Ascending aorta (tissue), 2 donors: ENCODE measurements at regions not wholly inside any gene's neighbourhood (a gene's known extent, or its start where the extent isn't known, plus 50 kb on each side); places are given as distances from the start of the nearest gene placed in this dataset.
"Not testable (repeated sequence)": the region's sequence is repeated elsewhere in the genome, so short reads cannot be mapped to it uniquely, and the experiment has no call there.

Experiments
- DNase-seq, 2 donors: peaks; one replicate each; pipeline ENCODE4 v3.0.0-alpha.2; 2019; ENCODE audit warnings: low spot score in 2 of 2
- H3K27ac ChIP-seq, 2 donors: fragments of 200-600 bp; sonication (generic); one replicate each; pipeline ENCODE4 v1.5.1; 2016 to 2017; ENCODE audit warnings: mild to moderate bottlenecking in 1 of 2
- H3K27me3 ChIP-seq: fragments of 200-600 bp; sonication (generic); one replicate; pipeline ENCODE4 v1.5.1; 2017
- H3K36me3 ChIP-seq, 2 donors: fragments of 200-600 bp; sonication (generic); one replicate each; pipeline ENCODE4 v1.5.1; 2016
- H3K4me1 ChIP-seq, 2 donors: fragments of 200-600 bp; sonication (generic); one replicate each; pipeline ENCODE4 v1.5.1; 2016 to 2017; ENCODE audit warnings: mild to moderate bottlenecking in 1 of 2
- H3K4me3 ChIP-seq, 2 donors: fragments of 200-600 bp; sonication (generic); one replicate each; pipeline ENCODE4 v1.5.1; 2016 to 2017; ENCODE audit warnings: mild to moderate bottlenecking in 1 of 2
- H3K9me3 ChIP-seq, 2 donors: fragments of 200-600 bp; sonication (generic); one replicate each; pipeline ENCODE4 v1.5.1; 2016
- intact Hi-C: fragments of 100-400 bp; cut with DNase I; formaldehyde crosslinking; loops from one replicate; pipeline ENCODE4 v1.15.1; 2023
- TF ChIP-seq, protein P1 (sequence below), 3 experiments: fragments of 200-600 bp in 2 of 3; fragments of 450-650 bp in 1 of 3; sonication (generic) in 2 of 3; IDR thresholded peaks; one replicate each; pipeline ENCODE4 v1.5.1; 2016 to 2019; ENCODE audit warnings: antibody characterized with exemption in 3 of 3, mild to moderate bottlenecking in 1 of 3, moderate library complexity in 1 of 3

DNA sequence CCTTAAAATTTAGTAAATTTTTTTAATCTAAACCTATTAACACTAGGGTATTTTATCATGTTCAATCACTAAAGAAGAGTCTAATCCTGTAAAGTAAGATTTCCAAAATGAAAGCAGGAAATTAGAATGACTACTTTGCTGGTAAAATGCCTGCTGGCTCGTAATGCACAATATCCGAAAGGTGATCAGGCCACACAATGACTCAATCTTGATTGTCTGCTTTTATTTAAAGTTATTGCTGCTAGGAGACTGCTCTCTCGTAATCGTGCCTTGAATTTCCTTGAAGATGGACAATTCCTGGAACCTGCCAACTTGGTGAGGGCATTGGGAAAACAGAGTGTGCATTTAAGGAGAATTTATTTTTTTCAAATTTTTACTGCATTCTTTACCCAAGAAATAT lies 1786.5 kb upstream of the RAG2 start:
- Histone ChIP-seq H3K27ac (no peak overlapping the region), H3K36me3 (no peaks in the 10 kb centered on the region), H3K9me3 (no peaks in the 10 kb centered on the region), H3K4me1 (no peaks in the 10 kb centered on the region), H3K4me3 (no peak overlapping the region), H3K27me3 (no peaks in the 10 kb centered on the region)
- TF ChIP-seq, protein P1, sequence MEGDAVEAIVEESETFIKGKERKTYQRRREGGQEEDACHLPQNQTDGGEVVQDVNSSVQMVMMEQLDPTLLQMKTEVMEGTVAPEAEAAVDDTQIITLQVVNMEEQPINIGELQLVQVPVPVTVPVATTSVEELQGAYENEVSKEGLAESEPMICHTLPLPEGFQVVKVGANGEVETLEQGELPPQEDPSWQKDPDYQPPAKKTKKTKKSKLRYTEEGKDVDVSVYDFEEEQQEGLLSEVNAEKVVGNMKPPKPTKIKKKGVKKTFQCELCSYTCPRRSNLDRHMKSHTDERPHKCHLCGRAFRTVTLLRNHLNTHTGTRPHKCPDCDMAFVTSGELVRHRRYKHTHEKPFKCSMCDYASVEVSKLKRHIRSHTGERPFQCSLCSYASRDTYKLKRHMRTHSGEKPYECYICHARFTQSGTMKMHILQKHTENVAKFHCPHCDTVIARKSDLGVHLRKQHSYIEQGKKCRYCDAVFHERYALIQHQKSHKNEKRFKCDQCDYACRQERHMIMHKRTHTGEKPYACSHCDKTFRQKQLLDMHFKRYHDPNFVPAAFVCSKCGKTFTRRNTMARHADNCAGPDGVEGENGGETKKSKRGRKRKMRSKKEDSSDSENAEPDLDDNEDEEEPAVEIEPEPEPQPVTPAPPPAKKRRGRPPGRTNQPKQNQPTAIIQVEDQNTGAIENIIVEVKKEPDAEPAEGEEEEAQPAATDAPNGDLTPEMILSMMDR (IDR thresholded peaks at IDR 0.05) = no peak
- DNase-seq = no peak
- intact Hi-C loops = no loop called here

DNA sequence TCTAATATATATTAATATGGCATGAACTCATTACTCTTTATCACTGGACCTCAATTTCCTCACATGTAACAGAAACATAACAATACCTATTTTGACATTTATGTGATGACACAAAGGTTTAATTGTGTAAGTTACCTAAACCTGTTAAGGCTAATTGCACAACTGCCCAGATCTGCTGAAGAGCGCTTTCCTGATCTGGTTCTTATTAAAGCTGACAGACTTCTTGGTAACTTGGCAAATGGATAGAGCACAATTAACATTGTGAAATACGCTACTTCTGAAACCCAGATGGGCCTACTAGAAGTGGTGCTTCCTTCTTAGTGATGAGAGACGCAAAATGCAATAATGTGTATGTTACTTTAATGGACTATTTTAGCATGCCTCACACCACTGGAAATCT lies 1767.2 kb upstream of the RAG2 start:
- H3K4me3 ChIP-seq = no peak overlapping the region
- intact Hi-C loops = no loop called here
- TF ChIP-seq, protein P1 (IDR thresholded peaks at IDR 0.05) = no peak
- H3K27me3 ChIP-seq = no peaks in the 10 kb centered on the region
- no peaks in the 10 kb centered on the region for H3K36me3 ChIP-seq
- H3K4me1 ChIP-seq = no peaks in the 10 kb centered on the region
- no peaks in the 10 kb centered on the region for H3K9me3 ChIP-seq
- no peak overlapping the region for H3K27ac ChIP-seq
- no peak for DNase-seq

DNA sequence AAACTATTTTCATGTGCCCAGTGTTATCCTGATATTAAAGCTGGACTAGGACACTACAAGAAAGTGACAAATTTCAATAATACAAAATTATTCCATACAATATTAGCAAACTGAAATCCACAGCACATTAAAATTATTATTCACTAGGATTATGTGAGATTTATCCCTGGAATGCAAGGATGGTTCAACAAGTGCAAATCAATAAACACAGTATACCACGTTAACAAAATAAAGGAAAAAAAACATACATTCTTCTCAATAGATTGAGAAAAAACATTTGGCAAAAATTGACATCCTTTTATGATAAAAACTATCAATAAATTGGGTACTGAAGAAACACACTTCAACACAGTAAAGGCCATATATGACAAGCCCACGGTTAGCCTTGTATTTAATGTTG lies 1758.2 kb upstream of the RAG2 start:
- TF ChIP-seq, protein P1 (IDR thresholded peaks at IDR 0.05) = no peak
- Histone ChIP-seq H3K27ac (no peak overlapping the region), H3K36me3 (no peaks in the 10 kb centered on the region), H3K4me1 (no peaks in the 10 kb centered on the region), H3K4me3 (no peak overlapping the region), H3K27me3 (no peaks in the 10 kb centered on the region), H3K9me3 (peaks cover 0 to 8% of the 10 kb centered on the region in 2 donors)
- DNase-seq = no peak
- intact Hi-C loops = no loop called here

DNA sequence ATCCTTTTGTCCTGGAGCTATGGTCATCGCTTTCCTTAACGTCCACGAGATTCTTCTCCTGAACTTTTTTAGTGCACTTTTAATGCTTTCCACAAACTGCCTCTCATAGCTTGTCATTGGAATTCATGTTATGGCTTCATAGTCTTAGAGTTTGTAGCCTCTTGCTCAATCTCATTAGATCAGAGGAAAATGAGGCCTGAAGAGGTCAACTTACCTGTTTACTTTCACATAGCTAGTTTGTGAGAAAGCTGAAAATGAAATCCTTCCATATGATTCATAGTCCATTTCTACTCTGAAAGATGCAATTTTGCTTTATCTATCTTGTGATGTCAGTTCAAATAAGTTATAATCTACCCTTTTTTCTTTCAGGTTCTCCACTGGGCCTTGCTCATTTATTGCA lies 1747.2 kb upstream of the RAG2 start:
- no peaks in the 10 kb centered on the region for H3K4me1 ChIP-seq
- no peaks in the 10 kb centered on the region for H3K9me3 ChIP-seq
- intact Hi-C loops = no loop called here
- no peak overlapping the region for H3K27ac ChIP-seq
- TF ChIP-seq, protein P1 (IDR thresholded peaks at IDR 0.05) = no peak
- no peak overlapping the region for H3K4me3 ChIP-seq
- no peak for DNase-seq
- no peaks in the 10 kb centered on the region for H3K27me3 ChIP-seq
- no peaks in the 10 kb centered on the region for H3K36me3 ChIP-seq

DNA sequence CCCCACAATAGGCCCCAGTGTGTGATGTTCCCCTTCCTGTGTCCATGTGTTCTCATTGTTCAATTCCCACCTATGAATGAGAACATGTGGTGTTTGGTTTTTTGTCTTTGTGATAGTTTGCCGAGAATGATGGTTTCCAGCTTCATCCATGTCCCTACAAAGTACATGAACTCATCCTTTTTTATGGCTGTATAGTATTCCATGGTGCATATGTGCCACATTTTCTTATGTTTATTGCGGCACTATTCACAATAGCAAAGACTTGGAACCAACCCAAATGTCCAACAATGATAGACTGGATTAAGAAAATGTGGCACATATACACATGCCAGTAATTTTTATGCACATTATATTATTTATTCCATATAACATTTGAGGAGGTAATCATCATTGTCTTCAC lies 1743.6 kb upstream of the RAG2 start:
- H3K9me3 ChIP-seq, intact Hi-C loops, H3K4me3 ChIP-seq, H3K4me1 ChIP-seq, DNase-seq, H3K27me3 ChIP-seq, H3K27ac ChIP-seq, H3K36me3 ChIP-seq: not testable (repeated sequence)

DNA sequence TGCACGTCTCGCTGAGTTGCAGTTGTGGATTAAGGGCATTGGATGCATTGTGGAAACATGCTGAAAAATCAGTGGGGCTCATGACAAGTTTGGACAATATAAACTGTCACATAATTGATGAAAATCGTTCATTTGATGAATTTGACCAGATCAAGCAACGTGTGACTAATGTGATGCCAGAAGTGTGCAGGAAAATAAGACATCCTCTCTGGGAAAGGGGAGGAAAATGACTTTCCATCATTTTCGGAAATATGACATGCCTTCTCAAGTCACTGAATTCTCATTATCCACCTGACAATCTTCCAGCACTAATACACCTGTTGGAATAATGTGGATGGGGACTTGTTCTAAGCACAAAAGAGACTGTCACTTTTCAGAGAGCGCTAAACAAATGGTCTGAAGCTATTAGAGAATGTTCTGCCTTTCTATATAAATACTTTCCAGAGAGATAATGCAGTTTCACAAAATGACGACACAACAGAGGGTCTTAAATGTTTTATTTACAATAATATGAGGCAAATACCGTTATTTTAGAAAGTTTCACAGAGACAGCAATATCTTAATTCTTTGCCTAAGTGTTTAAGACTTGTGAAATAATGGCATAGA lies 1741.9 kb upstream of the RAG2 start:
- no peak overlapping the region for H3K4me3 ChIP-seq
- TF ChIP-seq, protein P1 (IDR thresholded peaks at IDR 0.05) = no peak
- no peaks in the 10 kb centered on the region for H3K27me3 ChIP-seq
- H3K36me3 ChIP-seq = no peaks in the 10 kb centered on the region
- intact Hi-C loops = no loop called here
- no peaks in the 10 kb centered on the region for H3K9me3 ChIP-seq
- no peak for DNase-seq
- no peaks in the 10 kb centered on the region for H3K4me1 ChIP-seq
- H3K27ac ChIP-seq = no peak overlapping the region

DNA sequence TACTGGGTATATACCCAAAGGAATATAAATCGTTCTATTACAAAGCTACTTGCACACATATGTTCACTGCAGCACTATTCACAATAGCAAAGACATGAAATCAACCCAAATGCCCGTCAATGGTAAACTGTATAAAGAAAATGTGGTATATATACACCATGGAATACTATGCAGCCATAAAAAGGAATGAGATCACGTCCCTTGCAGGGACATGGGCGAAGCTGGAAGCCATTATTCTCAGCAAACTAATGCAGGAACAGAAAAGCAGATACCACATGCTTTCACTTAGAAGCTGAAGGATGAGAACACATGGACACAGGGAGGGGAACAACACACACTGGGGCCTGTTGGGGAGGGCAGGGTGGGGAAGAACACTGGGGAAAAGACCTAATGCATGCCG lies 1740.0 kb upstream of the RAG2 start:
- H3K4me1 ChIP-seq, H3K9me3 ChIP-seq, intact Hi-C loops, H3K4me3 ChIP-seq, H3K36me3 ChIP-seq, DNase-seq, H3K27me3 ChIP-seq, H3K27ac ChIP-seq: not testable (repeated sequence)
